SKM-1 (cell line): ENCODE measurements at regions not wholly inside any gene's neighbourhood (a gene's known extent, or its start where the extent isn't known, plus 50 kb on each side); places are given as distances from the start of the nearest gene placed in this dataset.
"Not testable (repeated sequence)": the region's sequence is repeated elsewhere in the genome, so short reads cannot be mapped to it uniquely, and the experiment has no call there.

Experiments
- DNase-seq: peaks from one replicate; lab custom pipeline; 2025; ENCODE audit not compliant: unreplicated experiment; lab: John Stamatoyannopoulos, UW

DNA sequence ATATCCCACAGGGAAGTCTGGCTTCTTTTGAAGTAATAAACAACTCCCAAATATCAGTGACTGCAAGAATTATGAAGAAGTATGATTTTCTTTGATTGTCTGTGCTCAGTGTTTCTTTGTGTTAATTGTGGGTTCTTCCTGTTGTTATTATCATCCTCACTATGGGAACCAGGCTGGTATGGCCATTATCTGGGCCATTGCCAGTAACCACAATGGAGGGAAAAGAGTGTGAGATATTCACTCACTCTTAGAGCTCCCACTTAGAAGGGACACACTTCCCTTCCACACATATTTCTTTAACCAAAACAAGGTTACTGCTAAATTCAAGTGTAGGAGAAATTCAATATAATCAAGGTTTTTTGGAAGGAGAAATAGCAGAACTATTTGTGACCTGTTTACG lies 503.7 kb downstream of the SLC6A15 start:
- no peak for DNase-seq

DNA sequence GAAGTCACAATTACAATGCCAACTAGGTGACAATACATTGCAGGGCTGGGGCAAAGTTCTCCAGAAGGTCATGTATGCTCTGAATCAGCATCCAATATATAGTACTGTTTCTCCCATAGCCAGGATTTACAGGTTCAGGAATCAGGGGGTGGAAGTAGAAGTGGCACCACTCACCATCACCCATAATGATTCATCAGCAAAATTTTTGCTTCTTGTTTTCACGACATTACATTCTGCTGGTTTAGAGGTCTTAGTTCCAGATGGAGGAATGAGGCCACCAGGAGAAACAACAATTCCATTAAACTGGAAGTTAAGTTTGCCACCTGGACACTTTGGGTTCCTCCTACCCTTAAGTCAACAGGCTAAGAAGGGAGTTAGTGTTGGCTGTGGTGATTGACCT lies 505.9 kb downstream of the SLC6A15 start:
- DNase-seq, result not testable (repeated sequence)

DNA sequence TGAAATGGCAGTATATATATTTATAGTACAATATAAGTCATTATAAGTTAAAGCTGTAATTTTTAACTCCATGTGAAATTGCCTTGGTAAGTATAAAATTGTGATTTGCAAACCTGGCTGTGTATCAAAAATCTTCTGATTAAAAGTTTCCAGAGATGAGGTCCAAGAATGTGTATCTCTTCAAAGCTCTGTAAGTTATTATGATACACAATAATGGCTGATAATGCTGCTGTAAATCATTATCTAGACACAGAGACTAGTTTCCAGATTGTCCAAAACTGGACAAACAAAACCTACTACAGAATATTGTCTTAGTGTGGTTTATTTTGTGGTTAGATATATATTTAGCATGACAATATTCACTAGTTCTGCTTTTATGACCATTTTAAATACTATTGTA lies 514.8 kb downstream of the SLC6A15 start:
- no peak for DNase-seq

DNA sequence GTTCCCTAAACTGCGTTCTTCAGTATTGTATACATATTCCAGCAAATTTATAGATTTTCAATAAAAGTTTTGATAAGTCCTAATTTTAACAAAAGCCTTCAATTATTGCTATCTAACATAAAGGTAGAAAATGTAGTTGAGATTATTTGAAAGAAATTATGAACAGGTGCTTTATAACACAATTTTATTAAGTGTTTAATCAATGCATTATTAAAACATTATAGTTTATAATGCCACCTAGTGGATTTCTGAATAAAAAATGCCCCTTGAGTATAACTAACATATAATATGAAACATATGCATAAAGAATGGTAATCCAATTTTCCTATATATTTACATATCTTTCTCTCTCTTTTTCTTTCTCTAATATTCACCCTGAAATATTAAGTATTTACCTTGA lies 515.3 kb downstream of the SLC6A15 start:
- DNase-seq, result no peak

DNA sequence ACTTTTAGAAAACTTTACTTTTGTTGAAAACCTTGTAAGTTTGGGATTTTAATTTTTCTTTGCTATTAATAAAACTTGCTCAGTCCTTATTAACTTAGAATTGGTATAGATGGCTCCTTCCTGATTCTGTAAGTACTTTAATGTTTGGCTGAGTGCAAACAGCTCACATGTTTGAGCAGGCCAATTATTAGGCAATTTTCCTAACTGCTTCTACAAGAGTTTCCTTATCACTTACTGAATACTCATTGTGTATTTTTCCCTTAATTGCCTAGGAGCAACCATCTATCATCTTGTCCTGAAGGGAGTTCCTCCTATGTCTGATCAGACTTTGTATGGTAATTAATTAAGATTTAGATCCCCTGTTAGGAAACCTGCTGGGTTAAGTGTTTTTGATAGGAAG lies 521.4 kb downstream of the SLC6A15 start:
- DNase-seq, result not testable (repeated sequence)

DNA sequence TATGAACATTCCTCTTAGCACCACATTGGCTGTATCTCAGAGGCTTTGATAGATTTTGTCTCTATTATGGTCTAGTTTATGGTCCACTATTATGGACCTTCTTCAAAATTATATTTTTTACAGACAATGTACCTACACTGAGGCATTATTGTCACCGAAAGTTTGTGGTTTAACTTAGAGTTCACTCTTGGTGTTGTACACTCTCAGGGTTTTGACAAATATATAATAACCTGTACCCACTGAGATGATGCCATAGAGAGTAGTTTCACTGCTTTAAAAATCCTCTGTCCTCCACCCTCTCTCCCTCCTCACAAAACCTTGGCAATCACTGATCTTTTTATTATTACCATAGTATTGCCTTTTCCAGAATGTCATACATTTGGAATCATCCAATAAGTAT lies 528.2 kb downstream of the SLC6A15 start:
- no peak for DNase-seq

DNA sequence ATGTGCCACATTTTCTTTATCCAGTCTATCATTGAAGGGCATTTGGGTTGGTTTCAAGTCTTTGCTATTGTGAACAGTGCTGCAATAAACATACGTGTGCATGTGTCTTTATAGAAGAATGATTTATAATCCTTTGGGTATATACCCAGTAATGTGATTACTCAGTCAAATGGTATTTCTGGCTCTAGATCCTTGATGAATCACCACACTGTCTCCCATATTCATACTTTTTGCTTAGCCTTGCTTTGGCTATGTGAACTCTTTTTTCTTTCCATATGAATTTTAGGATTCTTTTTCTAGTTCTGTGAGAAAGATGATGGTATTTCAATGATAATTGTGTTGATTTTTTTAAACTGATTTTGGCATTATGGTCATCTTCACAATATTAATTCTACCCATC lies 530.1 kb downstream of the SLC6A15 start:
- DNase-seq, result not testable (repeated sequence)

DNA sequence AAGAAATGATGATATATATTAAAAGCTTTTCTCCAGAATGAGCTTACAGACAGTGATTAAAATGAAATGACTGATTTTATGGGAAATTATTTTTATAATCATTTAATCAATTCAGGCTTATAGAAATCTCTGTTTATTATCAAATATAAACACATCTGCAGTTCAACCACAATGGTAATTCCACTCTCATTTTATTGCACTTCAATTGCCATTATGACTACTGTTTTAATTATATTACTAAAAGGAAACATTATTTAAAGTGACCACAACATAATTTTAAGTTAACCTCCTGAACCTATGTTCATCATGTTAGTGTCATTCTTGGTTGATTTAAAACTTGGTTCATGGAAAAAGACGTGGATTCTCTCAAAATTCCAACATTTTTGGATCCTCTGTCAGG lies 536.3 kb downstream of the SLC6A15 start:
- no peak for DNase-seq

DNA sequence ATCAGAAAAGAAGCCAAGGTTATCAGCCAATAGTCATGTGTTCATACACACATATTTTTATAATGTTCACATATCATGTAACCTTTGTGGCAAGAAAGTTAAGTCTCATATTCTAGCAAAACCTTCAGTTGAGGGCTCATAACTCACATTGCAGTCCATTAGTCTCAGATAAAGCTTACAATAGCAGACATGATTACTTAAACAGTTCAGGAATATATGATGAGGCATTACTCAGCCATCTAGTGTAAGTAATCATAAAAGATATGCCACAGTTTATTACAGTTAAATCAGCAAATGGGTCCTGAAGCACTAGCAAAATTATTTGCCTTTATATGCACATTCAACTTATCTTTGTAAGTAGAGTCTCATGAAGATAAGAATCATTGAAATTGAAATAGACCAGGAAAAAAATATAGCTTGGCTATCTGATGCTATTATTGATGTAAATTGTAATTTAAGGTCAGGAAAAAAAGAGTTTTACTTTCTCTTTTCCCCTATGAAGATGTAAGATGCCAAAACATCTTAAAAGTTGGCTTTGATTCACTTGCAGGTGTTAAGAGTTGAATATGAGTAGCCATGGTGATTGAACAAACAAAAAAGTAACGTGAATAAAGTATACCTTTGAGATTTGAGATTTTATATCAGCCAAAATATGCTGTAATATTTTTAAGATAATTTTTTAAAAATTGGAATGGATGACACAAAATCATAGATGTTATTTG lies 537.0 kb downstream of the SLC6A15 start:
- DNase-seq, result no peak

DNA sequence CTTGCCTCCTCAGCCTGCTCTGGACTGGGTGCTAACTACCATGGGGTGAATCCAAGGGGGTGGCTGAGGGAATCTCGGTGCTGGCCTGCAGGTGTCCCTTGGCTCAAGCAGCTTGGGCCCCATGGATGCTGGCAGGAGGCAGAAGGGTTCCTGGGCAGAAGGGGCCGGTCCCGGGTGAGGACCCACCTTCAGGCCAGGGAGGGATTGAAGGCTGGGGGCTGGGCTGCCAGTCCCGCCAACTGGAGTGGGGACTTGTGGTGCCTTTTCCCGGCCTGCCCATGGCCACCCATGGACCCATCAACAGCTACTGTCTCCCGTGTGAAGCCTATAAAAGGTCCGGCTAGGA lies 550.1 kb downstream of the SLC6A15 start:
- no peak for DNase-seq

DNA sequence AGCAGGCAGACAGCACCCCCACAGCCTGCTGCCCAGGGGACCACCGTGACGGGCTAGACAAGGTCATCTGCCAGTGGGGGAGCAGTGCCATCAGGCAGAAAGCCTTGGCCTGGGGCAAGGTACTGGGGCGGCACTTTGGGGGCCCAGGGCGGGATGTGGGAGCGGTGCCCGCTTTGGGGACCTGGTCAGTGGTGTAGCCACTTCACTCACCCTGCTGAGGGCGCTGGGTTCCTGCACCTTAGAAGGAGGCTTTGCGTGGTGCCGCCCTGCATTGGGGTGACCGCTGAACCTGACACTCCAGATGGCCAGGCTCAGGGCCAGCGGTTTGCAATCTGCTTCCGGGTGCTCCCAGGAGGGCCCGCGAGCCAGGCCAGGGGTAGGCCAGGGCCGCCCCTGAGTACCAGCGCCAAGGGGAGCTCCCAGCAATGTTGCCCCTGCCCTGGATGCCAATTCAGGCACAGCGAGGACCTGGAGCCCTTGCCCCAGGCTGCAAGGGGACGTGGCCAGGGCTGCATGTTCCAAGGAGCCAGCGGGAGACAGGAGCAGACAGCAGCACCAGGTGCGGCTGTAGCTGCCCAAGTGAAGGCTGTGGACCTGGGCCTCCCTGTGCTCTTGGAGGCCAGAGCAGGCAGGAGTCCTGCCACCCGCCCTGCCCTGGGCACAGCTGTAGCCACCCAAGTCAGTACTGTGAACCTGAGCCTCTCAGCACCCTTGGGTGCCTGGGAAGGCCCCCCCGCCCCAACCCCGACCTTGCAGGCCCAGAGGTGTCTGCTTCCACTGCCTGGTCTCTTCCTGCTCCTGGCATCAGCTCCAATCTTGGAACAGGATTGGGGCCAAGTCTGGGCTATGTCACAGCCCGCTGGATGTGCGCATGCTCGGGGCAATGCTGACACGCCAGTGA lies 550.7 kb downstream of the SLC6A15 start:
- DNase-seq, result no peak

DNA sequence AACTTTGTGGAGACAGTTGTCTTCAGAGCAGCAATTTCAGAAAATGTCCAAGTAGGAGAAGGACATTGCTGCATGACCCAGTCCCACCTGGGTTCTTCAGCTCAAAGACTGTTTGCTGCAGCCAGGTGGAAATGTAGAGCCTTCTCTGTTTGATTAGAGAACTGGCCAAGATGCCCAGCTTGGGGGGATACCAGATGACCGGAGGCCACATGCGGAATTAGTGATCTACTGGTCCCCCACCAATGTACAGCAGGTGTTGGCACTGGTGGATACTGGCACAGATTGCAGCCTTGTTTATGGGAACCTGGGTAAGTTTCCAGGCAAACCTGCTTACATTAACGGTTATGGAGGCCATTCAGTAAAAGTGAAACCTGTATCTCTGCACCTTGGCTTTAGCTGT lies 555.3 kb downstream of the SLC6A15 start:
- no peak for DNase-seq

DNA sequence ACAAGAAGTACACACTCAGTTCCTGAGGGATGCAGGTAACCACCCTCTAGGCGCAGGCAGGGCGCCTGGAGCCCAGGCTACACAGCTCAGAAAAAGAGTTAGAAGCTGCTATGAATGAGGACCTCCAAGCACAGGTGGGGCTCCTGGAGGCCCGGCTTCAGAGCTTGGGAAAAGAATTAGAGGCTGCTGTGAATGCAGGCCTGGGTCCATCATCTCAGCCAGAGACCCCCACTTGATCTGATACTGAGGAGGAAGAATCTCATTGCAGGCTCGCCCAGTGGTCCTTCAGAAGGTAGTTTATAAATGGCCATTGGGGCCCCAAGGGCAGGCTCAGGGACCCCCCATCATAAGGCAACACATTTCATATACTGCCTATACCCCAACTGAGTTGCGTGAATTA lies 556.4 kb downstream of the SLC6A15 start:
- DNase-seq, result no peak

DNA sequence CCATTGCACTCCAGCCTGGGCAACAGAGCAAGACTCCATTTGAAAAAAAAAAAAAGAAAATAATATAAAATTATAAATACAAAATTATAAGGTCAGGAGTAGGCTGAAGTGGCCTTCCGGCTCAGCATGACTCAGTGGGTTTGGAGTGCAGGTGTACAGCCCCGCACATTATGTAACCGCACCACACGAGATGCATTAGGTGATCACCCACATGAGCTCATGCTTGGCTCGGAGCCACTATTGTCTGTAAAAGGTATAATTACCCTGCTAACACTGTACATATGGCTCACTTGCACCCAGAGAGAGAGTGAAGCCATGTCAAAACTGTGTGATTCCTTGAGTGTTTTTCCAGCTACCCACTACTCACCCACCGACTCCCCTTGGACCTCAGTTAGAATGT lies 557.0 kb downstream of the SLC6A15 start:
- DNase-seq, result no peak

DNA sequence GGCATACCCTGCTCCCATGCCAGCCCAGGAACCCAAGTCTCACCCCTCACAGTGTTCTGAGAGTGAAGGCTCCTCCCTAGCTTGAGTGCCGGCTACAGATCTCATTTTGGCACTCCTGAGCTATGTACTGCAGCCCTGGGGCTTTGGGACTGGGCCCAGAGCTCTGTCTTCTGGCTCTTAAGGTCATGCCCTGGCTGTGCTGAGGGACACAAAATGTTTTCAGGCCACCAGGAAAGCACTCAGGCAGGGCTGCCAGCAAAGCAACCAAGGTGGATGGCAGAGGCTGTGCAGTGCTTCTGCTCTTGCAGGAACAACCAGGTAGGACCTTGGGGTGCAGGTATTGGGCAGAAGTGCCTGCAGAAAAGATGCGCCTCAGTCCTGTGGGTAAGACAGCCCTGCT lies 564.0 kb downstream of the SLC6A15 start:
- no peak for DNase-seq

DNA sequence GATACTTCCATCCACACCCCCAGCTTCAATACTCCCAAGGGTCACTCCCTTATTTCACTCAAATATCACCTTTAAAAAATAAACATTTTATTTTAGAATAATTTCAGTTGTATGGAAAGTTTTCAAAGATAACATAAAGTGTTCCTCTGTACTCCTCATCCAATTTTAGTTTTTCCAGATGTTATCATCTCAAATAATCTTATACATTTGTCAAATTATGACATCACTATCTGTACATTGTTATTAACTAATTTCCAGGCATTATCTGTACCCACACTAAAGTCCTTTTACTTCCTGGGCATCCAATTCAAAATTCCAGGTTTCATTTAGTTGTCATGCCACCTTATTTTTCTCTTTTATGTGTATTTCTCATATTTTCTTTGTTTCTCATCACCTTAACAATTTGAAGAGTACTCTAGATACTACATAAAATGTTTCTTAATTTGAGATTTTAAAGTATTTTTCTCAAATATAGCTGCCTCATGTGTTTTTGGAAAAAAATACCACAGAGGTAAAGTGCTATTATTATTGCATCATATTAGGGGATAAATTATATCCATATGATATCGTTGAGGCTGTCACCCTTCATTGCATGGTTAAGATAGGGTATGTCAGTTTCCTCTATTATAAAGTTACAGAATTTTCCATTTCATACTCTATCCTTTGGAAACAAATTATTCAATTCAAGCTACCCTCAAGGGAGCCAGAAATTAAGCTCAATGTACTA lies 571.0 kb downstream of the SLC6A15 start:
- no peak for DNase-seq

DNA sequence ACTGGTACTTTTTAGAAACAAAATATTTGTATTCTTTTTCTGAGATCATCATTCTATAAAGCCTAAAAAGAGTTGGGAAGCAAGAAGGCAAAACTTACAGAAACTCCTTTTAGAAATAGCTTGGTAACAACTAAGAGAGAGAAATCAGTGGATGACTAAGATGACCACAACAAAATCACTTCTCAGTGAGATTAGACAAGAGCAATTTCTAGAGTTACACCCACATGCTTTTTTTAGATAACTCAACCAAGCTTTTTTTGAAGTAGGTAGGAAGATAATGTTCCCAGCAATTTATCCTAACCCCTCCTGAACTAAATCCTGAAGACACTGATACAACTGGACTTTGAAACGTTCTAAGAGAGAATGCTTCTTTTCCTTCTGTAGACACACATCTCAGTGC lies 576.4 kb downstream of the SLC6A15 start:
- DNase-seq, result no peak

DNA sequence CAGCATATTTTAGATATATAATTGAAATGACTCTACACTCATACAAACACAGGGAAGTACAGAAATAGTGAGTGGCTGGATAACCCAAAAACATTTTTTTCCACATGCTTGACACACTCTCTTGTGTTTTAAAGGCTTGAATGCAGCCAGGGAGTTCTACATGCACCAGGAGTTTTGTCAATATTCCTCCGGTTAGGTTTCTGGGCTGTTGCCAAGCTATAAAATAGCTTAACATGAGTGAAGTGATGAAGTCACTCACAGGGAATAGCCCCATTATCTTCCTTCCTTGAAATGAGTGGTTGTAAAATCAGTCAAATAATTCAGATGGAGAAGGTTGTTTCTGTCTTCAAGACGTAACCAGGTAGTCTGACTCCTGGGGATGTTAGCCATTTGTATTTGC lies 582.7 kb downstream of the SLC6A15 start:
- DNase-seq, result no peak

DNA sequence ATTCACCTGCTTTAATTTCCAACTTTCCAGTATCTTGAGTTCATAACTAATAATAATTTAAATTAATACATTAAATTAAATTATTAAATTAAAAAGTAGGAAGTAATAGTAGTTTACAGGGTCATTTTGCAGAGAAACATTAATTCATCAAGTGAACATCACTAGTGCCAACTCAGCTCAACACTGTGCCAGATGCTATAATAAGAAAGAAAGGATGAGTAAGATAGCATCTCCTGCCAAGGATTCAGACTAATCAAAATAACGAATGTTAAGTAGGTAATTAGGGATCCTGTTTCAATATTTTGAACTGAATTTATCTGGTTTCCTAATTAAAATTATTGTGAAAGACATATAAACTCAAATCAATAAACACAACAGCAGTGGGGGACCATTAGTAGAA lies 596.7 kb downstream of the SLC6A15 start:
- DNase-seq, result no peak

DNA sequence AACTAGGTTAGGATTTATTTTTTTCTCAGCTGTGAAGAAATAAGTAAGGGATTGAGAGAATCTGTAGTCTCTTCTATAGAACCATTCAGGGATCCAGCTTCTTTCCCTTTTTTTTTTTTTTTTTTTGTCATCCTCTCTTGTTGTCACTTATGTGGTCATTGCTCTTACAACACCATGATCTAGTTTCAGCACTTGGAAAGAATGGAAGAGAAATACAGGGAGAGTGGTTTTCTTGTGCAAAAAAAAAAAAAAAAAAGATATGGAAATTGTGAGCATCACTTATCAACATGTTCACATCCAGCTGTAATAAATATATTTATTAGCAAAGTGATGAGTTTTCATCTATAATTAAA lies 599.3 kb downstream of the SLC6A15 start:
- no peak for DNase-seq

DNA sequence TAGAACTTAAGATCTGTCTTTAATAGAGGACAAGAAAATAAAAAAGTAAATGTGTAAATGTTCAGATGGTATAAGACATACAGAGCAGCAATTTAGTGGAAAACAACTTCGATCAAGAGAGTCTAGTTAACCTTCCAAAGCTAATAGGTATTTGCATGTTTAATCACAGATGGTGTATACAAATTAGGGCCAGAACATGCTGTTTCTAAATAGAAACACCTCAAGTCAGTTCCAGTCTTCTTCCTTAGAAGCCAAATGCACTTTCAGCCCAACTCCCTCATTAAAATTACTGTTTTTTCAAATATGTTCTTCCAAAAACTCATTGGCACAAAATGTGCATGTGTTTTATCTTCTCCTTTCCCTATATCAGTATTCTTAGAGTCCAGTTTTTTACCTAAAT lies 604.4 kb downstream of the SLC6A15 start:
- DNase-seq, result no peak

DNA sequence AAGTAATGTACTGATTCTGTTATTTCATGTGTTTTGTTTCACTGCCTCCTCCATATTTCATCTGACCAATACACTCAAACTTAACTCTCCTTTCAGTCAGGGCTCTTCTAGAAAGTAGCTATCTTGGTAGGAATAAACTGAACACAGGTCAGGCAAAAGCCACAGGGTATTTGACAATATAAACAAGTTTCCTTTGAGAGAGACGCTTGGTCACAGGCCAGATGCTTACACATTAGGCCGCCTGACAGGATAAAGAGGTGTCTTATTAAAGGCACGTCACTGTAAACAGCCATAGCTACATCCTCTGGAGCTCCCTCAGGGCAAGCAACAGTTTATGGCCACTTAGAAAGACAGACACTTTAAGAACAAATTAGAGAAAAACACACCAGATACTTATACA lies 607.5 kb downstream of the SLC6A15 start:
- DNase-seq, result no peak
